ENCODE measurements at regions not wholly inside any gene's neighbourhood (a gene's known extent, or its start where the extent isn't known, plus 50 kb on each side); places are given as distances from the start of the nearest gene placed in this dataset.

DNA sequence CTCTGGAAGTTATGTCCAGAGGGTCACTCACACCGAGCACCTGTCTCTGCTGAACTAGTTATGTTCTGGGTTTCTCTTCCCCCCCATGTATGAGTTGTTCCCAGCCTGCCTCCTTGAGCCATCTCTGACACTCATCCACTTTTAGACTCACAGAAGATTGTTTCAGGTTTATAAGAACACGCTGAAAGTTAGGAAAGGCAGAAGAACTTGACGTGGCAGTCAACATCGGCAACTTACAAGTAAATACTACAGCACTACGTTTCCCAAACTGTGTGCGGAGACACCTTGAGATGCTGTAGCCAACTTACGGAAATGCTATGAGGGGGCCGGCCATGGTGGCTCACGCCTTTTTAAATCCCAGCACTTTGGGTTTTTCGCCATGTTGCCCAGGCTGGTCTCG lies 318.0 kb downstream of the ZNF621 start:
- TF ChIP-seq, protein P1, sequence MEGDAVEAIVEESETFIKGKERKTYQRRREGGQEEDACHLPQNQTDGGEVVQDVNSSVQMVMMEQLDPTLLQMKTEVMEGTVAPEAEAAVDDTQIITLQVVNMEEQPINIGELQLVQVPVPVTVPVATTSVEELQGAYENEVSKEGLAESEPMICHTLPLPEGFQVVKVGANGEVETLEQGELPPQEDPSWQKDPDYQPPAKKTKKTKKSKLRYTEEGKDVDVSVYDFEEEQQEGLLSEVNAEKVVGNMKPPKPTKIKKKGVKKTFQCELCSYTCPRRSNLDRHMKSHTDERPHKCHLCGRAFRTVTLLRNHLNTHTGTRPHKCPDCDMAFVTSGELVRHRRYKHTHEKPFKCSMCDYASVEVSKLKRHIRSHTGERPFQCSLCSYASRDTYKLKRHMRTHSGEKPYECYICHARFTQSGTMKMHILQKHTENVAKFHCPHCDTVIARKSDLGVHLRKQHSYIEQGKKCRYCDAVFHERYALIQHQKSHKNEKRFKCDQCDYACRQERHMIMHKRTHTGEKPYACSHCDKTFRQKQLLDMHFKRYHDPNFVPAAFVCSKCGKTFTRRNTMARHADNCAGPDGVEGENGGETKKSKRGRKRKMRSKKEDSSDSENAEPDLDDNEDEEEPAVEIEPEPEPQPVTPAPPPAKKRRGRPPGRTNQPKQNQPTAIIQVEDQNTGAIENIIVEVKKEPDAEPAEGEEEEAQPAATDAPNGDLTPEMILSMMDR (IDR thresholded peaks at IDR 0.05), result no peak
- no peak for TF ChIP-seq POLR2A (IDR thresholded peaks at IDR 0.05)
